Neural cell (in vitro differentiated cells): ENCODE measurements at regions not wholly inside any gene's neighbourhood (a gene's known extent, or its start where the extent isn't known, plus 50 kb on each side); places are given as distances from the start of the nearest gene placed in this dataset.

ENCODE experiments used
- H2AFZ ChIP-seq: fragments of 200-600, 300-800 bp; sonication (generic), shearing (Covaris generic); 2 replicates; pipeline ENCODE4 v1.6.0; 2014; ENCODE audit warnings: low read depth, mild to moderate bottlenecking, antibody characterized with exemption, low read length, moderate library complexity
- H3F3A ChIP-seq: fragments of 200-600 bp; shearing (Covaris generic); 2 replicates; pipeline ENCODE4 v1.6.1; 2016; ENCODE audit warnings: mild to moderate bottlenecking, moderate library complexity, mixed read lengths, antibody characterized with exemption, low read length; ENCODE audit not compliant: insufficient read depth, poor library complexity, severe bottlenecking
- H3K27ac ChIP-seq: fragments of 200-600, 300-800 bp; sonication (generic), shearing (Covaris generic); 2 replicates; pipeline ENCODE4 v1.5.1; 2014; ENCODE audit warnings: mild to moderate bottlenecking, low read length, moderate library complexity
- H3K27me3 ChIP-seq: fragments of 300-800, 200-600 bp; sonication (generic), shearing (Covaris generic); 2 replicates; pipeline ENCODE4 v1.6.0; 2014; ENCODE audit warnings: mild to moderate bottlenecking, low read depth, low read length, moderate library complexity; ENCODE audit not compliant: insufficient read depth
- H3K36me3 ChIP-seq: fragments of 300-800, 200-600 bp; sonication (generic), shearing (Covaris generic); 2 replicates; pipeline ENCODE4 v1.5.1; 2014; ENCODE audit warnings: mild to moderate bottlenecking, antibody characterized with exemption, low read length, moderate library complexity; ENCODE audit not compliant: insufficient read depth
- H3K4me2 ChIP-seq: fragments of 300-800, 200-600 bp; sonication (generic), shearing (Covaris generic); 2 replicates; pipeline ENCODE4 v1.6.0; 2014; ENCODE audit warnings: mild to moderate bottlenecking, low read length
- H3K4me3 ChIP-seq: fragments of 300-800, 200-600 bp; sonication (generic), shearing (Covaris generic); 2 replicates; pipeline ENCODE4 v1.5.1; 2014; ENCODE audit warnings: mild to moderate bottlenecking, low read length, moderate library complexity
- H3K79me2 ChIP-seq: fragments of 200-600 bp; shearing (Covaris generic); replicated peaks from 2 replicates; pipeline ENCODE4 v1.6.0; 2014; ENCODE audit warnings: mild to moderate bottlenecking, low read length, moderate library complexity; ENCODE audit not compliant: insufficient read depth
- H3K9ac ChIP-seq: fragments of 300-800, 200-600 bp; sonication (generic), shearing (Covaris generic); 2 replicates; pipeline ENCODE4 v1.6.1; 2016; ENCODE audit warnings: mild to moderate bottlenecking, low read length, mixed read lengths
- H3K9me2 ChIP-seq: fragments of 200-600 bp; shearing (Covaris generic); 2 replicates; pipeline ENCODE4 v1.6.1; 2016; ENCODE audit warnings: mild to moderate bottlenecking, low read length, mixed read lengths; ENCODE audit not compliant: insufficient read depth
- H3K9me3 ChIP-seq: fragments of 200-600, 300-800 bp; sonication (generic), shearing (Covaris generic); 2 replicates; pipeline ENCODE4 v1.6.1; 2016; ENCODE audit warnings: mild to moderate bottlenecking, mixed run types, low read length, moderate library complexity, mixed read lengths
- H4K20me1 ChIP-seq: fragments of 200-600 bp; shearing (Covaris generic); 2 replicates; pipeline ENCODE4 v1.6.1; 2016; ENCODE audit warnings: mild to moderate bottlenecking, mixed run types; ENCODE audit not compliant: insufficient read depth
- CTCF ChIP-seq: fragments of 450-650 bp; IDR thresholded peaks from 2 replicates; pipeline ENCODE4 v1.5.1; 2014; ENCODE audit warnings: antibody characterized with exemption, mild to moderate bottlenecking, moderate library complexity; ENCODE audit not compliant: poor library complexity, severe bottlenecking
- EP300 ChIP-seq: fragments of 450-650 bp; conservative IDR thresholded peaks from 2 replicates; pipeline ENCODE4 v1.6.1; 2014; ENCODE audit warnings: antibody characterized with exemption, mild to moderate bottlenecking, moderate library complexity; ENCODE audit not compliant: poor library complexity, severe bottlenecking
- EZH2 ChIP-seq: fragments of 200-600, 300-800 bp; shearing (Covaris generic), sonication (generic); IDR thresholded peaks from 2 replicates; pipeline ENCODE4 v1.6.1; 2014; ENCODE audit warnings: antibody characterized with exemption, low read length, borderline replicate concordance, mild to moderate bottlenecking; ENCODE audit not compliant: insufficient read depth, poor library complexity, severe bottlenecking
- MXI1 ChIP-seq: fragments of 450-650 bp; conservative IDR thresholded peaks from 2 replicates; pipeline ENCODE4 v1.6.1; 2014; ENCODE audit warnings: antibody characterized with exemption, mild to moderate bottlenecking; ENCODE audit not compliant: poor library complexity, severe bottlenecking
- POLR2AphosphoS5 ChIP-seq: IDR thresholded peaks from 2 replicates; pipeline ENCODE4 v1.6.1; 2012
- RAD21 ChIP-seq: fragments of 450-650 bp; conservative IDR thresholded peaks from 2 replicates; pipeline ENCODE4 v1.6.1; 2014; ENCODE audit warnings: antibody characterized with exemption, mild to moderate bottlenecking, moderate library complexity
- REST ChIP-seq: IDR thresholded peaks from 2 replicates; pipeline ENCODE4 v1.6.1; 2012; ENCODE audit warnings: borderline replicate concordance
- SMC3 ChIP-seq: fragments of 450-650 bp; conservative IDR thresholded peaks from 2 replicates; pipeline ENCODE4 v1.6.1; 2014; ENCODE audit warnings: antibody characterized with exemption, mild to moderate bottlenecking, moderate library complexity; ENCODE audit not compliant: poor library complexity

GRCh38 chr2:2716771-2717170, 385.7 kb upstream of the MYT1L start:
- H3K9me3 ChIP-seq, result no peaks in the 10 kb centered on the region
- no peaks in the 10 kb centered on the region for H3K27me3 ChIP-seq
- no peak overlapping the region for H3K27ac ChIP-seq
- no peaks in the 10 kb centered on the region for H3K79me2 ChIP-seq
- H4K20me1 ChIP-seq, result no peaks in the 10 kb centered on the region
- H2AFZ ChIP-seq, result no peak overlapping the region
- H3K9ac ChIP-seq, result no peak overlapping the region
- no peaks in the 10 kb centered on the region for H3K9me2 ChIP-seq
- no peak overlapping the region for H3K4me2 ChIP-seq
- no peaks in the 10 kb centered on the region for H3F3A ChIP-seq
- no peaks in the 10 kb centered on the region for H3K36me3 ChIP-seq
- no peak for TF ChIP-seq REST
- H3K4me3 ChIP-seq, result no peak overlapping the region

GRCh38 chr2:2715036-2715818, 384.2 kb upstream of the MYT1L start:
- no peaks in the 10 kb centered on the region for H3F3A ChIP-seq
- H3K27me3 ChIP-seq, result no peaks in the 10 kb centered on the region
- no peak overlapping the region for H3K4me3 ChIP-seq
- no peaks in the 10 kb centered on the region for H3K36me3 ChIP-seq
- H3K27ac ChIP-seq, result no peak overlapping the region
- H2AFZ ChIP-seq, result no peak overlapping the region
- no peaks in the 10 kb centered on the region for H3K9me3 ChIP-seq
- no peak overlapping the region for H3K9ac ChIP-seq
- TF ChIP-seq CTCF, result no peak
- TF ChIP-seq POLR2AphosphoS5, result no peak
- no peak for TF ChIP-seq EZH2
- TF ChIP-seq MXI1, result no peak
- TF ChIP-seq RAD21, result no peak
- TF ChIP-seq EP300, result no peak
- TF ChIP-seq SMC3, result no peak
- no peaks in the 10 kb centered on the region for H3K9me2 ChIP-seq
- H3K4me2 ChIP-seq, result no peak overlapping the region
- H4K20me1 ChIP-seq, result no peaks in the 10 kb centered on the region
- no peaks in the 10 kb centered on the region for H3K79me2 ChIP-seq

GRCh38 chr2:2714408-2714807, 383.3 kb upstream of the MYT1L start:
- Histone ChIP-seq H3K79me2 (no peaks in the 10 kb centered on the region), H4K20me1 (no peaks in the 10 kb centered on the region), H3K9me2 (no peaks in the 10 kb centered on the region), H3K27me3 (no peaks in the 10 kb centered on the region), H3K4me3 (no peak overlapping the region), H3K27ac (no peak overlapping the region), H3K4me2 (no peak overlapping the region), H3K9me3 (no peaks in the 10 kb centered on the region), H2AFZ (no peak overlapping the region), H3K9ac (no peak overlapping the region), H3K36me3 (no peaks in the 10 kb centered on the region), H3F3A (no peaks in the 10 kb centered on the region)
- TF ChIP-seq SMC3 (no peak), CTCF (no peak)
